HepG2 (cell line): ENCODE measurements at regions not wholly inside any gene's neighbourhood (a gene's known extent, or its start where the extent isn't known, plus 50 kb on each side); places are given as distances from the start of the nearest gene placed in this dataset.
A peak's percentile ranks its signal among the peaks of the same experiment; 100 is the strongest.

ENCODE experiments used
- ATAC-seq: fragments of 200-7000 bp; cut with Tn5 transposase; 3 replicates; pipeline ENCODE4 v1.9.1; 2020; ENCODE audit warnings: mild to moderate bottlenecking, moderate library complexity
- BruUV-seq: library from RNA; stranded (reverse); fragments of 400-500 nt; replicated peaks from 2 replicates; lab custom pipeline; 2021; lab: Mats Ljungman, UMichigan
- CTCF ChIA-PET: fragments of 300-600 bp; formaldehyde crosslinking; extraction: SDS; loops from one replicate; lab custom pipeline; 2021; ENCODE audit warnings: low total read pairs, inconsistent platforms, low intra/inter-chr PET ratio; lab: Yijun Ruan, JAX
- POLR2A ChIA-PET: fragments of 350-600 bp; sonication (Branson Sonifier 250); formaldehyde crosslinking; loops from one replicate; lab custom pipeline; 2020; ENCODE audit warnings: antibody characterized with exemption, inconsistent platforms; lab: Yijun Ruan, JAX
- DNase-seq: peaks from one replicate; pipeline ENCODE4 v3.0.0-alpha.2; 2015; ENCODE audit warnings: low spot score
- FAIRE-seq: peaks from 3 replicates; lab custom pipeline; 2011; peaks lifted over from hg19 to GRCh38; lab: Jason Lieb, UNC
- H2AFZ ChIP-seq: one replicate; pipeline ENCODE4 v1.6.1; 2011; ENCODE audit warnings: low read length, inconsistent platforms
- H3K27ac ChIP-seq: fragments of 300-600 bp; 3 replicates; pipeline ENCODE4 v1.8.0; 2011; ENCODE audit warnings: mixed run types, mild to moderate bottlenecking, mixed read lengths, low read length, inconsistent platforms; ENCODE audit not compliant: insufficient read depth; ENCODE audit errors: extremely low read length
- H3K27me3 ChIP-seq, 2 experiments: fragments of 200-600 bp in 1 of 2; 2 replicates in 1 of 2; 3 replicates in 1 of 2; pipeline versions ENCODE4 v1.6.0 to v1.8.0; 2011; ENCODE audit warnings: low read length in 2 of 2, mild to moderate bottlenecking in 2 of 2, moderate library complexity in 2 of 2, inconsistent platforms in 1 of 2; ENCODE audit not compliant: insufficient read depth in 2 of 2, control insufficient read depth in 1 of 2
- H3K36me3 ChIP-seq, 2 experiments: fragments of 200-600 bp in 1 of 2; replicated peaks in 1 of 2; 2 replicates in 1 of 2; 3 replicates in 1 of 2; pipeline versions ENCODE4 v1.5.1 to v1.8.0; 2011; ENCODE audit warnings: low read length in 2 of 2, inconsistent platforms in 1 of 2; ENCODE audit not compliant: insufficient read depth in 2 of 2, control insufficient read depth in 1 of 2
- H3K4me1 ChIP-seq: 2 replicates; pipeline ENCODE4 v1.5.1; 2012; ENCODE audit warnings: low read length, inconsistent platforms; ENCODE audit not compliant: insufficient read depth
- H3K4me2 ChIP-seq: 2 replicates; pipeline ENCODE4 v1.6.0; 2011; ENCODE audit warnings: low read depth, low read length, inconsistent platforms
- H3K4me3 ChIP-seq, 3 experiments: fragments of 200-600 bp in 1 of 3; sonication (generic), shearing (Covaris generic) in 1 of 3; replicated peaks in 1 of 3; 2 replicates each; pipeline ENCODE4 v1.5.1; 2011 to 2016; ENCODE audit warnings: low read length in 3 of 3, inconsistent platforms in 2 of 3, low read depth in 2 of 3, mild to moderate bottlenecking in 2 of 3, control low read depth in 1 of 3, mixed read lengths in 1 of 3; ENCODE audit not compliant: insufficient read depth in 1 of 3
- H3K79me2 ChIP-seq: one replicate; pipeline ENCODE4 v1.6.1; 2011; ENCODE audit warnings: low read length, inconsistent platforms; ENCODE audit not compliant: insufficient read depth
- H3K9ac ChIP-seq: 2 replicates; pipeline ENCODE4 v1.6.0; 2011; ENCODE audit warnings: mild to moderate bottlenecking, low read depth, low read length, inconsistent platforms; ENCODE audit not compliant: insufficient read depth
- H3K9me3 ChIP-seq: 2 replicates; pipeline ENCODE4 v1.5.1; 2012; ENCODE audit warnings: mild to moderate bottlenecking, low read length
- H4K20me1 ChIP-seq: 2 replicates; pipeline ENCODE4 v1.6.0; 2011; ENCODE audit warnings: inconsistent platforms, mild to moderate bottlenecking, low read length, moderate library complexity; ENCODE audit not compliant: insufficient read depth
- IKZF1 ChIP-seq: fragments of 450-650 bp; IDR thresholded peaks from 2 replicates; pipeline ENCODE4 v1.7.1; 2016
- IKZF5 ChIP-seq: IDR thresholded peaks from 2 replicates; pipeline ENCODE4 v1.6.1; 2018; ENCODE audit warnings: missing genetic modification reagents, mild to moderate bottlenecking, missing compliant biosample characterization
- MAFF ChIP-seq: IDR thresholded peaks from 2 replicates; pipeline ENCODE4 v1.6.1; 2011; ENCODE audit warnings: low read depth, low read length, improper control_type of control experiment
- MAFK ChIP-seq, 2 experiments: IDR thresholded peaks in 1 of 2; conservative IDR thresholded peaks in 1 of 2; 2 replicates each; pipeline ENCODE4 v1.6.1; 2011; ENCODE audit warnings: improper control_type of control experiment in 2 of 2, low read length in 2 of 2
- PHF21A ChIP-seq: sonication (generic); formaldehyde crosslinking; IDR thresholded peaks from 2 replicates; pipeline ENCODE4 v1.5.0; 2020; ENCODE audit warnings: mild to moderate bottlenecking, missing genetic modification reagents
- SATB2 ChIP-seq: sonication (generic); formaldehyde crosslinking; IDR thresholded peaks from 2 replicates; pipeline ENCODE4 v1.5.0; 2020; ENCODE audit warnings: missing genetic modification reagents
- SNAPC5 ChIP-seq: sonication (generic); formaldehyde crosslinking; IDR thresholded peaks from 2 replicates; pipeline ENCODE4 v1.8.1; 2023; ENCODE audit warnings: mild to moderate bottlenecking, missing genetic modification reagents, borderline replicate concordance
- TMF1 ChIP-seq: sonication (generic); formaldehyde crosslinking; IDR thresholded peaks from 2 replicates; pipeline ENCODE4 v1.8.1; 2022; ENCODE audit warnings: low read depth, missing genetic modification reagents
- ZBTB20 ChIP-seq: sonication (generic); formaldehyde crosslinking; IDR thresholded peaks from 2 replicates; pipeline ENCODE4 v1.8.1; 2023; ENCODE audit warnings: missing genetic modification reagents, low read depth, mild to moderate bottlenecking, borderline replicate concordance
- ZNF460 ChIP-seq: sonication (generic); formaldehyde crosslinking; IDR thresholded peaks from 2 replicates; pipeline ENCODE4 v1.5.1; 2020; ENCODE audit warnings: missing genetic modification reagents, mild to moderate bottlenecking, borderline replicate concordance
- ZNF570 ChIP-seq: sonication (generic); formaldehyde crosslinking; IDR thresholded peaks from 2 replicates; pipeline ENCODE4 v1.4.0; 2020; ENCODE audit warnings: mild to moderate bottlenecking, missing genetic modification reagents, borderline replicate concordance
- ZNF772 ChIP-seq: sonication (generic); formaldehyde crosslinking; IDR thresholded peaks from 2 replicates; pipeline ENCODE4 v1.5.0; 2020; ENCODE audit warnings: mild to moderate bottlenecking, missing genetic modification reagents
- WGBS: methylation state at CpG from one replicate; pipeline ENCODE4 v1.1.6; 2017; ENCODE audit warnings: low lambda C conversion rate; 5-methylcytosine and 5-hydroxymethylcytosine counted together
- in situ Hi-C: cut with HindIII; loops from 2 replicates; pipeline ENCODE4 v1.10.0; 2017; ENCODE audit warnings: low pct_unique_long_range_greater_than_20kb; ENCODE audit not compliant: extremely low pct_ligation_motif_present
- intact Hi-C: fragments of 100-400 bp; cut with micrococcal nuclease; formaldehyde crosslinking; loops from one replicate; pipeline ENCODE4 v1.10.0; 2022; ENCODE audit not compliant: unreplicated experiment

- H4K20me1 ChIP-seq: no peaks in the 10 kb centered on the region
- no peak for DNase-seq
- no peak for FAIRE-seq
- in situ Hi-C loops: no loop called here
- no peak overlapping the region for H3K27ac ChIP-seq
- ChIA-PET CTCF (no interaction called here), POLR2A (no interaction called here)
- H3K4me2 ChIP-seq: no peak overlapping the region
- no peaks in the 10 kb centered on the region for H3K9me3 ChIP-seq
- H3K27me3 ChIP-seq: peaks cover 0 to 13% of the 10 kb centered on the region in 2 experiments; a peak in 2 of 5 replicates
- H3K4me3 ChIP-seq: no peak overlapping the region
- WGBS: 30% methylated on average over 1 of the region's 1 CpG
- no peak for ATAC-seq
- TF ChIP-seq SNAPC5 (CRISPR knock-in tag) (no peak), ZBTB20 (CRISPR knock-in tag) (no peak), IKZF5 (no peak), ZNF570 (CRISPR knock-in tag) (no peak), TMF1 (CRISPR knock-in tag) (no peak), PHF21A (CRISPR knock-in tag) (no peak), IKZF1 (no peak), SATB2 (CRISPR knock-in tag) (no peak), ZNF460 (no peak)
- H3K79me2 ChIP-seq: no peaks in the 10 kb centered on the region
- no peak overlapping the region for H3K9ac ChIP-seq
- BruUV-seq: no TSS peak
- intact Hi-C loops: no loop called here
- H3K4me1 ChIP-seq: no peaks in the 10 kb centered on the region
- H2AFZ ChIP-seq: no peak overlapping the region
- no peaks in the 10 kb centered on the region for H3K36me3 ChIP-seq
Measured at GRCh38 chr10:8327140-8327423, 272.6 kb downstream of the GATA3 start.

GRCh38 chr10:8331387-8331786 lies 276.9 kb downstream of the GATA3 start:
- TF ChIP-seq MAFK (conservative IDR thresholded peaks at IDR 0.05 in 1 of 2, IDR thresholded peaks at IDR 0.05 in 1 of 2; ENCODE audit: low read length in 2 of 2): peak; percentile 71 to 83
- TF ChIP-seq ZNF772 (CRISPR knock-in tag): no peak
- TF ChIP-seq MAFF: peak; percentile 80
- TF ChIP-seq, all 625 proteins: peak for 2
- Histone ChIP-seq H3K4me3 (no peak overlapping the region), H3K4me2 (no peak overlapping the region), H2AFZ (no peak overlapping the region), H3K27ac (no peak overlapping the region), H3K79me2 (no peaks in the 10 kb centered on the region), H3K9me3 (no peaks in the 10 kb centered on the region), H4K20me1 (no peaks in the 10 kb centered on the region), H3K36me3 (no peaks in the 10 kb centered on the region), H3K9ac (no peak overlapping the region), H3K27me3 (peaks cover 4 to 23% of the 10 kb centered on the region in 2 experiments; a peak in 4 of 5 replicates), H3K4me1 (peaks cover under 1% of the 10 kb centered on the region; the same call in 1 of the 2 replicates)
- intact Hi-C loops: no loop called here
- BruUV-seq: no TSS peak
- POLR2A ChIA-PET: no interaction called here
- FAIRE-seq (no peak), DNase-seq (no peak), ATAC-seq (no peak)
- CTCF ChIA-PET: no interaction called here
- 48% methylated on average over 14 of the region's 14 CpGs for WGBS
- in situ Hi-C loops: no loop called here
